Liver (tissue), 8 donors: ENCODE measurements at regions not wholly inside any gene's neighbourhood (a gene's known extent, or its start where the extent isn't known, plus 50 kb on each side); places are given as distances from the start of the nearest gene placed in this dataset.

ENCODE experiments used
- DNase-seq: peaks from one replicate; pipeline ENCODE4 v3.0.0-alpha.2; 2017; ENCODE audit warnings: low spot score
- H3K27ac ChIP-seq, 2 donors: one replicate each; pipeline ENCODE4 v1.7.0; 2013; ENCODE audit warnings: inconsistent platforms in 2 of 2, low read length in 2 of 2, control low read depth in 1 of 2, low read depth in 1 of 2, mild to moderate bottlenecking in 1 of 2
- H3K27me3 ChIP-seq, 4 donors: one replicate each; pipeline versions ENCODE4 v1.6.1 to v1.7.0; 2013; ENCODE audit warnings: low read length in 3 of 4, inconsistent platforms in 1 of 4, mild to moderate bottlenecking in 1 of 4, moderate library complexity in 1 of 4; ENCODE audit not compliant: control insufficient read depth in 4 of 4, insufficient read depth in 4 of 4
- H3K36me3 ChIP-seq, 4 donors: one replicate each; pipeline versions ENCODE4 v1.6.1 to v1.7.0; 2013; ENCODE audit warnings: low read length in 3 of 4, mild to moderate bottlenecking in 3 of 4, low read depth in 1 of 4, moderate library complexity in 1 of 4; ENCODE audit not compliant: control insufficient read depth in 4 of 4, insufficient read depth in 3 of 4
- H3K4me1 ChIP-seq, 4 donors: one replicate each; pipeline versions ENCODE4 v1.6.1 to v1.7.0; 2013; ENCODE audit warnings: low read length in 3 of 4, mild to moderate bottlenecking in 3 of 4, moderate library complexity in 1 of 4; ENCODE audit not compliant: control insufficient read depth in 4 of 4, insufficient read depth in 4 of 4
- H3K4me3 ChIP-seq, 3 donors: one replicate each; pipeline versions ENCODE4 v1.6.1 to v1.7.0; 2013; ENCODE audit warnings: low read length in 3 of 3, control low read depth in 1 of 3, low read depth in 1 of 3, mild to moderate bottlenecking in 1 of 3
- H3K9ac ChIP-seq, 2 donors: one replicate each; pipeline ENCODE4 v1.7.0; 2013; ENCODE audit warnings: low read length in 2 of 2, mild to moderate bottlenecking in 2 of 2, moderate library complexity in 2 of 2, control low read depth in 1 of 2, low read depth in 1 of 2
- H3K9me3 ChIP-seq, 4 donors: one replicate each; pipeline versions ENCODE4 v1.6.1 to v1.7.0; 2013; ENCODE audit warnings: low read length in 3 of 4; ENCODE audit not compliant: control insufficient read depth in 4 of 4
- CTCF ChIP-seq: fragments of 150-350 bp; IDR thresholded peaks from 2 replicates; pipeline ENCODE4 v1.5.1; 2017; ENCODE audit warnings: improper control_type of control experiment, low read depth, low read length; ENCODE audit not compliant: missing input control
- FOXA1 ChIP-seq: IDR thresholded peaks from 2 replicates; pipeline ENCODE4 v1.6.1; 2016; ENCODE audit warnings: antibody characterized with exemption
- FOXA2 ChIP-seq: IDR thresholded peaks from 2 replicates; pipeline ENCODE4 v1.6.1; 2016; ENCODE audit warnings: antibody characterized with exemption
- GABPA ChIP-seq, 2 donors: IDR thresholded peaks in 1 of 2; conservative IDR thresholded peaks in 1 of 2; 2 replicates each; pipeline ENCODE4 v1.6.1; 2016; ENCODE audit warnings: antibody characterized with exemption in 2 of 2, mild to moderate bottlenecking in 1 of 2, moderate library complexity in 1 of 2
- HNF4A ChIP-seq, 2 donors: conservative IDR thresholded peaks; 2 replicates each; pipeline ENCODE4 v1.6.1; 2016; ENCODE audit warnings: antibody characterized with exemption in 2 of 2, mild to moderate bottlenecking in 2 of 2
- HNF4G ChIP-seq: IDR thresholded peaks from 2 replicates; pipeline ENCODE4 v1.6.1; 2016; ENCODE audit warnings: antibody characterized with exemption
- JUND ChIP-seq, 2 donors: IDR thresholded peaks; 2 replicates each; pipeline ENCODE4 v1.6.1; 2016; ENCODE audit warnings: antibody characterized with exemption in 2 of 2
- NR2F2 ChIP-seq: IDR thresholded peaks from 2 replicates; pipeline ENCODE4 v1.6.1; 2016; ENCODE audit warnings: antibody characterized with exemption
- REST ChIP-seq: IDR thresholded peaks from 2 replicates; pipeline ENCODE4 v1.6.1; 2016; ENCODE audit warnings: antibody characterized with exemption, mild to moderate bottlenecking
- RXRA ChIP-seq, 2 donors: IDR thresholded peaks; 2 replicates each; pipeline ENCODE4 v1.6.1; 2017 to 2018; ENCODE audit warnings: antibody characterized with exemption in 2 of 2, mild to moderate bottlenecking in 1 of 2
- SP1 ChIP-seq: IDR thresholded peaks from 2 replicates; pipeline ENCODE4 v1.6.1; 2018; ENCODE audit warnings: antibody characterized with exemption, mild to moderate bottlenecking
- TAF1 ChIP-seq: conservative IDR thresholded peaks from 2 replicates; pipeline ENCODE4 v1.6.1; 2016; ENCODE audit warnings: antibody characterized with exemption, mild to moderate bottlenecking
- WGBS: extraction: QIAGEN DNeasy Blood & Tissue Kit; methylation state at CpG from one replicate; pipeline ENCODE4 v1.1.7; 2013; 5-methylcytosine and 5-hydroxymethylcytosine counted together
- TF ChIP-seq, protein P1 (sequence below): IDR thresholded peaks from 2 replicates; pipeline ENCODE4 v1.6.1; 2016; ENCODE audit warnings: antibody characterized with exemption
- TF ChIP-seq, protein P2 (sequence below): IDR thresholded peaks from 2 replicates; pipeline ENCODE4 v1.6.1; 2016; ENCODE audit warnings: antibody characterized with exemption
- donor health status: healthy.
- donor health status: healthy.
- donor health status: healthy.
- donor health status: healthy.
- donor health status: healthy.

- no peak for DNase-seq
- Histone ChIP-seq H3K4me3 (no peak overlapping the region), H3K27me3 (no peaks in the 10 kb centered on the region), H3K27ac (no peak overlapping the region), H3K36me3 (no peaks in the 10 kb centered on the region), H3K4me1 (no peaks in the 10 kb centered on the region), H3K9me3 (no peaks in the 10 kb centered on the region), H3K9ac (no peak overlapping the region)
- TF ChIP-seq HNF4G (no peak), REST (no peak), JUND (IDR thresholded peaks at IDR 0.05) (no peak), FOXA1 (no peak), NR2F2 (no peak), GABPA (IDR thresholded peaks at IDR 0.05 in 1 of 2, conservative IDR thresholded peaks at IDR 0.05 in 1 of 2) (no peak), TAF1 (no peak), HNF4A (conservative IDR thresholded peaks at IDR 0.05) (no peak)
- TF ChIP-seq, protein P1, sequence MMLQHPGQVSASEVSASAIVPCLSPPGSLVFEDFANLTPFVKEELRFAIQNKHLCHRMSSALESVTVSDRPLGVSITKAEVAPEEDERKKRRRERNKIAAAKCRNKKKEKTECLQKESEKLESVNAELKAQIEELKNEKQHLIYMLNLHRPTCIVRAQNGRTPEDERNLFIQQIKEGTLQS, result no peak
- TF ChIP-seq, protein P2, sequence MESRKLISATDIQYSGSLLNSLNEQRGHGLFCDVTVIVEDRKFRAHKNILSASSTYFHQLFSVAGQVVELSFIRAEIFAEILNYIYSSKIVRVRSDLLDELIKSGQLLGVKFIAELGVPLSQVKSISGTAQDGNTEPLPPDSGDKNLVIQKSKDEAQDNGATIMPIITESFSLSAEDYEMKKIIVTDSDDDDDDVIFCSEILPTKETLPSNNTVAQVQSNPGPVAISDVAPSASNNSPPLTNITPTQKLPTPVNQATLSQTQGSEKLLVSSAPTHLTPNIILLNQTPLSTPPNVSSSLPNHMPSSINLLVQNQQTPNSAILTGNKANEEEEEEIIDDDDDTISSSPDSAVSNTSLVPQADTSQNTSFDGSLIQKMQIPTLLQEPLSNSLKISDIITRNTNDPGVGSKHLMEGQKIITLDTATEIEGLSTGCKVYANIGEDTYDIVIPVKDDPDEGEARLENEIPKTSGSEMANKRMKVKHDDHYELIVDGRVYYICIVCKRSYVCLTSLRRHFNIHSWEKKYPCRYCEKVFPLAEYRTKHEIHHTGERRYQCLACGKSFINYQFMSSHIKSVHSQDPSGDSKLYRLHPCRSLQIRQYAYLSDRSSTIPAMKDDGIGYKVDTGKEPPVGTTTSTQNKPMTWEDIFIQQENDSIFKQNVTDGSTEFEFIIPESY, result no peak
- WGBS, result 69% methylated on average over 3 of the region's 3 CpGs
Observed at GRCh38 chr4:134425756-134426155, 224.2 kb upstream of the PABPC4L start.

DNA sequence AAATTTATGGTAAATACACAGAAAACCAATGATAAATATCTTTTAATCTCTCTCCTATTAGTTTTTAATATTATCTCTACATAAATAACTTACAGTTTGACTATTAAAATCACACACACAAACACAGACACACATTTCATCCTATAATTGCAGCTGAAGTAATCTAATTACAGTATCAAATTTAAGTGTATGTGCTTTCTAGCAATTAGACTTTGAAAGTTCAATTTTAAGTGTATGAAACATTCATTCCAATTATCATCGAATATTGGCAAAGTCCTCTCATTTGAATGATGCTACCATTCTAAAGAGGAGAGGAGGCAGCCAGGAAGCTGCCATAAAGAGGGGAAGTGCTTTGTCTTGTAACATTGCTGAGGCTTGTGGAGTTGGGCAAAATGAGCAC, 221.2 kb upstream of the PABPC4L start:
- WGBS, result 60% methylated on average over 1 of the region's 1 CpG
- Histone ChIP-seq H3K27me3 (peaks cover 0 to 2% (median 0%) of the 10 kb centered on the region in 4 donors), H3K27ac (no peak overlapping the region), H3K9ac (no peak overlapping the region), H3K4me1 (no peaks in the 10 kb centered on the region), H3K36me3 (no peaks in the 10 kb centered on the region), H3K9me3 (no peaks in the 10 kb centered on the region), H3K4me3 (no peak overlapping the region)
- TF ChIP-seq FOXA2, result no peak
- TF ChIP-seq RXRA (IDR thresholded peaks at IDR 0.05), result no peak
- no peak for DNase-seq

DNA sequence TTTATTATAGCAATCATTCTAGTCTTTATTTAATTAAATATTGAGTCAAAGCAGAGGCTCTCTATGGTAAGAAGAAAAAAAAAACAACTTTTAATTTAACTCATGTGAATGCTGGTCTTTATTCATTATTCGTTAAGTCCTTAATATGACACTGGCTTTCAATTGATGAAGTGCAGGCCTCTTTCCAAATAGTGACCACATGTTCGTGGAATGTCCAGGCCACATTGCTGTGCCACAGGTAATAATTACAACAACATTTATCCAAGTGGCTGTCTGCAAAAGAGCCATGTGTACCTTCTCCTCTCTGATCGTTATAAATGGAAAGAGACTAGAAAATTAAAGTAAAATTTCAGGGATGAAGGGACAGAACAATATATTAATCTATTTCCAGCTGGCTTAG, 220.1 kb upstream of the PABPC4L start:
- Histone ChIP-seq H3K9me3 (no peaks in the 10 kb centered on the region), H3K4me1 (no peaks in the 10 kb centered on the region), H3K27ac (no peak overlapping the region), H3K9ac (no peak overlapping the region), H3K36me3 (no peaks in the 10 kb centered on the region), H3K27me3 (peaks cover 0 to 2% (median 0%) of the 10 kb centered on the region in 4 donors), H3K4me3 (no peak overlapping the region)
- WGBS, result 67% methylated on average over 3 of the region's 3 CpGs
- no peak for DNase-seq
- no peak for TF ChIP-seq REST
- TF ChIP-seq, protein P2, result no peak
- no peak for TF ChIP-seq JUND (IDR thresholded peaks at IDR 0.05)
- TF ChIP-seq, protein P1, result no peak
- TF ChIP-seq CTCF, result no peak
- no peak for TF ChIP-seq FOXA1
- TF ChIP-seq FOXA2, result no peak
- TF ChIP-seq SP1, result no peak
- no peak for TF ChIP-seq HNF4G
